ENCODE measurements at regions not wholly inside any gene's neighbourhood (a gene's known extent, or its start where the extent isn't known, plus 50 kb on each side); places are given as distances from the start of the nearest gene placed in this dataset.
"Not testable (repeated sequence)": the region's sequence is repeated elsewhere in the genome, so short reads cannot be mapped to it uniquely, and the experiment has no call there.

- DNase-seq: not testable (repeated sequence)
Observed at GRCh38 chr17:15864061-15864460, 80.9 kb upstream of the ADORA2B start.

DNA sequence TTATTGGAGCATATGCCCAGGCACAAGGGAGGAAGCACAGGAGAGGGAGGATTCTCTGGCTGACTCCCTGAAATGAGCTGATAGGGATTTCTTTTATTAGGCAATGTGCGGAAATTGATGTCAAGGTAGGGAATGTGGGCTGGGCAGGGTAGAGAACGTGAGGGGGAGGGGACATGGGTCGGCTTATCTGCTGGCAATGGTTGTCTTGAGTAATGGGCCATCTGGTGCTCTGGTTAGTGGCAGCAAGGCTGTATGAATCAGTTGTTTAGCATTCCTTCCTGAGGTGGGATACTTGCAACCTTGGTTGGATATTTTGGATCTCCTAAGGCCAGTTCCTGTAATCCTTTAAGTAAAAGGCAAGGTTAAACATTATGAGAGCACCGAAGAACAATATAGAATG lies 80.5 kb upstream of the ADORA2B start:
- not testable (repeated sequence) for DNase-seq

DNA sequence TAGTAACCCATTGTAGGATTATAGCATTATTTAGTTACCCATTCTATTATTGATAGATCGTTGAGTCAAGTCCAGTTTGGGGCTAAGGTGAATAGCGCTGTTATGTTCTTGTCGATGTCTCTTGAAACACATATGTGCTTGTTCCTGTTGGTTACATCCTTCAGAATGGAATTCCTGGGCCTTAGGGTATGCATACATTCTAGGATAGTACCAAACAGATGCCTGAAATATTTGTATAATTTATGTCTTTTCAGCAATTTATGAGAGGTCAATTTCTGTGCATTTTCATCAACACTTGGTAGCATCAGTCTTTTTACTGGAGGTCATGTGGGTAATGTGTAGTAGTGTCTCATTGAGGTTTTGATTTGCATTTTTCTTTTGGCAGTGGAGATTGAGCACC lies 78.9 kb upstream of the ADORA2B start:
- not testable (repeated sequence) for DNase-seq

- not testable (repeated sequence) for DNase-seq
Observed at GRCh38 chr17:15867331-15867730, 77.6 kb upstream of the ADORA2B start.

DNA sequence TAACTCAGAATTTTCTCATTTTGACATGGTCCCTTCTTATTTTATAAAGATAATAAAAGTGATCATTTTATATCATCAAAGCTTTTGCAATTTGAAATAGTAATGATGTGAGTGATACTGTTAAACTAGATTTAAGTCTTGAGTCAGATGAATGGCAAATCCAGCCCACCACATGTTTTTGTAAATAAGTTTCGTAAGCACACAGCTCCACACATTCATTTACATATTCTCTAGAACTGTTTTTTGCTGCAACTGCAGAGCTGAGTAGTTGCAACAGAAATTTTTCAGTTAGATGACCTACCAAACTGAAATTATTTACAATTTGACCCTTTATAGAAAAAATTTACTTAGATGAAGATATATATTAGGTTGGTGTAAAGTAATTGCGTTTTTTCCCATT lies 75.1 kb upstream of the ADORA2B start:
- DNase-seq: not testable (repeated sequence)

GRCh38 chr17:15872677-15873076 lies 72.3 kb upstream of the ADORA2B start:
- not testable (repeated sequence) for DNase-seq

GRCh38 chr17:15877882-15878500 lies 66.9 kb upstream of the ADORA2B start:
- DNase-seq: not testable (repeated sequence)

- no peak for DNase-seq
Observed at GRCh38 chr17:15882058-15882720, 62.7 kb upstream of the ADORA2B start.

DNA sequence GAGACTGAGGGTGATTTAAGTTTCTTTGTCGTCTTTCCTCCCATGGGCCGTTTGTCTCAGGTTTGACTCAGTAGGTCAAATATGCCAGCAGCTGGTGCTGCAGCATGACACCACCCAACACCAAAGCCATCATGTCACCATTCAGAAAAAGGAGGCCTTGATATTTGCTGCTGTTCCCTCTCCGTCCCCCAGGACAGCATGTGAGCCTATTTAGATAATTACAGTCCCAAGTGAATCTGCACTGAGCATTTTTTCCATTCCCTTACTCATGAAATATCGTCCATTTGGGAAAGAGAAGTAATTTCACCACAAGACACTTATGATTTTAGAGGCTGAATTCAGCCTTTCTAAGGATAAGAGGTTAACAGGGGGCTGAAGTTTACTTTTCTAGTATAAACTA lies 62.2 kb upstream of the ADORA2B start:
- no peak for DNase-seq

- no peak for DNase-seq
Observed at GRCh38 chr17:15883617-15884111, 61.3 kb upstream of the ADORA2B start.

GRCh38 chr17:15884731-15885130 lies 60.2 kb upstream of the ADORA2B start:
- DNase-seq: no peak

DNA sequence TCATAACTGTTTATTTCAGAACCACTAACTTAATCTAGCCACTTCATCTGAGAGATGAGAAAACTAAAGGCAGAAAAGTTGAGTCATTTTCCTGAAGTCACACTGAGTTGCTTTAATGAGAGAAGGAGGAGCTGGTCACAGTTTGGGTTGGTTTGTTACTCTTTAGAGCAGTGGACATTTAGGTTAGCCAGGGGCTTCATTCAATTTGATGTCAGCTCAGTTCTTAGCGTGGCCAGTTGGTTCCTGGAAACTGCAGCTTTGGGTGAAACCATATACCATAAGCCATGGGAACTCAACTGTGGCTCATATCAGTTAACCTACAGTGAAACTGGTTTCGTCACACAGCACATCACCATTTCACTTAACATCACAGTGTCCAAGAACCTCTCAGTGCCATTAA lies 59.2 kb upstream of the ADORA2B start:
- DNase-seq: no peak

GRCh38 chr17:15886221-15886620 lies 58.7 kb upstream of the ADORA2B start:
- DNase-seq: no peak

DNA sequence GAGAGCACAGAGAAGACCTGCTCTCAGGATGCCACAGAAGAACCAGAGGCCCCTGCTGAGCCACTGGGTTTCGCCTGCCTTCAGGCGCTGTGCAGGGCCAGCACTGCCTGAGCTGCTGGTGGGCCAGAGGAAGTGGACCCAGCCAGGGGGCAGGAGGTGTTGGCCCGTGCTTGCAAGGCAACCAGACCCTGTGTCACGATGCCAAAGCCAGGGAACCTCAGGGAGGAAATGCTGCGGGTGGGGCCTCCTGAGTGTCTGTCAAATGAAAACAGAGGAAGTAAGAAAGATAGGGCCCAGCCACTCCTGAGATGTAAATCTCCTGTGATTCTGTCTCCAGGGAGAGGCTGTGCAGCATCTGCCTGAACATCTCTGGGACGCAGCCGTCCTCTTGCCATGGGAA lies 58.1 kb upstream of the ADORA2B start:
- DNase-seq: no peak

DNA sequence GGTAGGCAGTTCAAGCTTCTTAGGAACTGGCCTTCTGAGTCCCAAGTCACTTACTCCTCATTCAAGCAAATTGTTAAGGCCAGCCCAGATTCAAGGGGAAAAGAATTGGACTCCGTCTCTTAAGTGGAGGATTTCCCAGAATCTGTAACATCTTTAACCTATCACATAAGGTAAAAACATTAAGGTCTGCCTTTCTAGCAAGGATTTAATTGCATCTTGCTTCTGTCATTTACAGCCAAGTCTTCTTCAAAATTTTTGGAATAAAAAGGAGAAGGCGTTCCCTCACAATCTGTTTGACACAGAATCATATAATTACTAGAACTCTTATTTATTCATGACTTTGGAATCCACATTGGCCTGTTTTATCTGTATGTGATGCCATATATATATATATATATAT lies 56.5 kb upstream of the ADORA2B start:
- no peak for DNase-seq

- no peak for DNase-seq
Observed at GRCh38 chr17:15890279-15890892, 54.5 kb upstream of the ADORA2B start.

- no peak for DNase-seq
Observed at GRCh38 chr17:15891318-15891717, 53.6 kb upstream of the ADORA2B start.

- DNase-seq: no peak
Observed at GRCh38 chr17:15892244-15892643, 52.7 kb upstream of the ADORA2B start.

- no peak for DNase-seq
Observed at GRCh38 chr17:15892731-15893657, 51.9 kb upstream of the ADORA2B start.

GRCh38 chr17:15893658-15894024 lies 51.3 kb upstream of the ADORA2B start:
- DNase-seq: no peak

DNA sequence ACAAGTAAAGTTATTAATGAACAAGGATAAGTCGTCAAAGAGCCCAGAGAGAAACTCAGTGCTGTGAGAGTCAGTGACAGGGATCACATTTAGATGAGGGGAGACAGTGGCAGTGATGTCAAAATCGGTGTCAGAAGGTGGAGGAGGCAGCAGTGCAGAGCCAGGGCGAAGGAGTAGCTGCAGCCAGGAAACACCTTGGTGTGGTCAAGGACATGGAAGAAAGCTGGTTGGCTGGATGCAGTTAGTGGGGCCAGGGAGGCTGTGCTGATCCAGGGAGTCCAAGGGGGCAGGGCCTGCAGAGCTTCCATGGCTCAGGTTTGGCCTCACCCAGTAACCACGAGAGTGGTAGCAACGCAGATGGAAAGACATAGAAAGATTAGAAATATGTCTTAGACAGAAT lies 50.7 kb upstream of the ADORA2B start:
- no peak for DNase-seq

GRCh38 chr17:15894913-15895658 lies 49.8 kb upstream of the ADORA2B start:
- DNase-seq: no peak
